A549 (cell line): ENCODE measurements at regions not wholly inside any gene's neighbourhood (a gene's known extent, or its start where the extent isn't known, plus 50 kb on each side); places are given as distances from the start of the nearest gene placed in this dataset.

Source experiments
- ATAC-seq, 2 experiments: fragments of 200-7000 bp in 1 of 2; fragments of >200 bp in 1 of 2; cut with Nextera tagmentation in 1 of 2; cut with Tn5 transposase in 1 of 2; 3 replicates each; pipeline versions ENCODE4 v1.8.0 to v1.9.1; 2018 to 2020; ENCODE audit warnings: mild to moderate bottlenecking in 1 of 2, moderate library complexity in 1 of 2
- CTCF ChIA-PET: fragments of 300-600 bp; sonication (Branson Sonifier 250); formaldehyde crosslinking; extraction: SDS; loops from one replicate; lab custom pipeline; 2021; ENCODE audit warnings: antibody characterized with exemption, inconsistent platforms; lab: Yijun Ruan, JAX
- POLR2A ChIA-PET: fragments of 350-600 bp; formaldehyde crosslinking; extraction: SDS; loops from one replicate; lab custom pipeline; 2021; ENCODE audit warnings: antibody characterized with exemption, inconsistent platforms; lab: Yijun Ruan, JAX
- DNase-seq, 2 experiments: peaks; one replicate each; pipeline versions ENCODE4 v3.0.0 to v3.0.0-alpha.2; 2011 to 2016; ENCODE audit warnings: low read depth in 1 of 2, low spot score in 1 of 2
- FAIRE-seq: peaks from 2 replicates; lab custom pipeline; 2011; peaks lifted over from hg19 to GRCh38; lab: Jason Lieb, UNC
- H3K27ac ChIP-seq, 2 experiments: fragments of >200 bp; sonication (Bioruptor Twin); formaldehyde crosslinking; 3 replicates each; pipeline ENCODE4 v1.5.1; 2016 to 2017
- H3K4me1 ChIP-seq: fragments of >200 bp; sonication (Bioruptor Twin); formaldehyde crosslinking; 3 replicates; pipeline ENCODE4 v1.6.1; 2016
- H3K4me2 ChIP-seq: fragments of >200 bp; sonication (Bioruptor Twin); formaldehyde crosslinking; 3 replicates; pipeline ENCODE4 v1.6.1; 2016
- H3K4me3 ChIP-seq: fragments of >200 bp; sonication (Bioruptor Twin); formaldehyde crosslinking; 3 replicates; pipeline ENCODE4 v1.5.1; 2016
- H3K9me3 ChIP-seq: fragments of >200 bp; sonication (Bioruptor Twin); formaldehyde crosslinking; 3 replicates; pipeline ENCODE4 v1.6.1; 2016
- CHD2 ChIP-seq: fragments of 150-350 bp; IDR thresholded peaks from 2 replicates; pipeline ENCODE4 v1.6.1; 2014; ENCODE audit warnings: low read length; ENCODE audit not compliant: partially characterized antibody
- ESRRA ChIP-seq: fragments of 150-350 bp; IDR thresholded peaks from 2 replicates; pipeline ENCODE4 v1.6.1; 2014; ENCODE audit warnings: mild to moderate bottlenecking, low read length, borderline replicate concordance
- FOXS1 ChIP-seq: fragments of 250-450 bp; sonication (Bioruptor Pico); IDR thresholded peaks from 2 replicates; pipeline ENCODE4 v1.5.0; 2020; ENCODE audit warnings: mild to moderate bottlenecking, moderate library complexity
- JUN ChIP-seq, 2 experiments: fragments of >200 bp; sonication (Bioruptor Twin); formaldehyde crosslinking; IDR thresholded peaks; 2 replicates in 1 of 2; 3 replicates in 1 of 2; pipeline ENCODE4 v1.6.1; 2016 to 2017
- KDM5A ChIP-seq: fragments of 200-600 bp; sonication (generic); IDR thresholded peaks from 2 replicates; pipeline ENCODE4 v1.6.1; 2016; ENCODE audit warnings: antibody characterized with exemption, mild to moderate bottlenecking
- MAFK ChIP-seq: fragments of 450-650 bp; IDR thresholded peaks from 2 replicates; pipeline ENCODE4 v1.6.1; 2014; ENCODE audit not compliant: partially characterized antibody
- MAZ ChIP-seq: fragments of 150-350 bp; IDR thresholded peaks from 2 replicates; pipeline ENCODE4 v1.6.1; 2014; ENCODE audit warnings: antibody characterized with exemption, low read depth, low read length, borderline replicate concordance
- MYC ChIP-seq: IDR thresholded peaks from 2 replicates; pipeline ENCODE4 v1.6.1; 2012; ENCODE audit warnings: mild to moderate bottlenecking, inconsistent platforms, low read length, improper control_type of control experiment, borderline replicate concordance
- NFE2L2 ChIP-seq: fragments of 150-350 bp; conservative IDR thresholded peaks from 2 replicates; pipeline ENCODE4 v1.6.1; 2014; ENCODE audit warnings: low read length
- POLR2A ChIP-seq: IDR thresholded peaks from 2 replicates; pipeline ENCODE4 v1.6.1; 2012; ENCODE audit warnings: mild to moderate bottlenecking, low read length
- POLR2AphosphoS2 ChIP-seq: conservative IDR thresholded peaks from 2 replicates; pipeline ENCODE4 v1.6.1; 2012; ENCODE audit warnings: low read length, improper control_type of control experiment, inconsistent platforms
- RCOR1 ChIP-seq: fragments of 150-350 bp; IDR thresholded peaks from 2 replicates; pipeline ENCODE4 v1.6.1; 2014; ENCODE audit warnings: antibody characterized with exemption, low read length, low read depth
- SREBF2 ChIP-seq: fragments of 450-650 bp; IDR thresholded peaks from 2 replicates; pipeline ENCODE4 v1.6.1; 2014; ENCODE audit warnings: mild to moderate bottlenecking, moderate library complexity
- WGBS: methylation state at CpG from one replicate; pipeline ENCODE4 v1.1.6; 2017; ENCODE audit errors: missing lambda C conversion rate; 5-methylcytosine and 5-hydroxymethylcytosine counted together
- TF ChIP-seq, protein P1 (sequence below): fragments of >200 bp; sonication (Bioruptor Twin); formaldehyde crosslinking; IDR thresholded peaks from 3 replicates; pipeline ENCODE4 v1.6.1; 2016
- TF ChIP-seq, protein P2 (sequence below): fragments of 250-450 bp; sonication (Bioruptor Pico); IDR thresholded peaks from 2 replicates; pipeline ENCODE4 v1.5.0; 2021; ENCODE audit warnings: mild to moderate bottlenecking, moderate library complexity, borderline replicate concordance
- TF ChIP-seq, protein P3 (sequence below): IDR thresholded peaks from 2 replicates; pipeline ENCODE4 v1.6.1; 2012; ENCODE audit warnings: low read depth, borderline replicate concordance

DNA sequence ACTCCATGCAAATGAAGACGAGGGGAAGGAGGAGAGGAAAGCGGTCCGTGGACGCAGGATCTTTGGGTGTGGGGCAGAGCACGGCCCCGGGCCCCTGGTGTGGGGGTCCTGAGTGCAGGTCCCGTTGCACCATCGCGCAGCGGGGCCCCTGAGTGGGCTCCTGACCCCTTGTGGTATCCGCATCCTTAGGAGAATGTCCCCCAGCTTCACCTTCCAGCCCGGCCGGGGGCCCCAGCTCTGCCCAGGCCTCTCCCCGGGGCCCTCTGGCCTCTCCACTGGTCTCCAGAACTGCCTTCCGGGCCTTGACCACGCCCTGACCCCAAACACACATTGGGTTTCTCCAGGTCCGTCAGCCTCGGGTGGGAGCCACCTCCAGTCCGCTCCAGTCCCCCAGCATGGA, 431.8 kb upstream of the SALL3 start:
- ChIA-PET CTCF (interaction anchor here (0.5 kb wide), 1 partner anchor 157 kb away, joined by 4 read pairs; no protein-coding TSS in a partner anchor), POLR2A (no interaction called here)
- TF ChIP-seq POLR2AphosphoS2 (no peak), NFE2L2 (no peak)
- TF ChIP-seq, protein P1, sequence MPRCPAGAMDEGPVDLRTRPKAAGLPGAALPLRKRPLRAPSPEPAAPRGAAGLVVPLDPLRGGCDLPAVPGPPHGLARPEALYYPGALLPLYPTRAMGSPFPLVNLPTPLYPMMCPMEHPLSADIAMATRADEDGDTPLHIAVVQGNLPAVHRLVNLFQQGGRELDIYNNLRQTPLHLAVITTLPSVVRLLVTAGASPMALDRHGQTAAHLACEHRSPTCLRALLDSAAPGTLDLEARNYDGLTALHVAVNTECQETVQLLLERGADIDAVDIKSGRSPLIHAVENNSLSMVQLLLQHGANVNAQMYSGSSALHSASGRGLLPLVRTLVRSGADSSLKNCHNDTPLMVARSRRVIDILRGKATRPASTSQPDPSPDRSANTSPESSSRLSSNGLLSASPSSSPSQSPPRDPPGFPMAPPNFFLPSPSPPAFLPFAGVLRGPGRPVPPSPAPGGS = no peak
- FAIRE-seq = no peak
- Histone ChIP-seq H3K9me3 (no peaks in the 10 kb centered on the region), H3K4me1 (no peaks in the 10 kb centered on the region), H3K27ac (no peak overlapping the region), H3K4me3 (no peak overlapping the region), H3K4me2 (no peak overlapping the region)
- DNase-seq = no peak
- WGBS = 31% methylated on average over 16 of the region's 19 CpGs
- ATAC-seq = no peak

DNA sequence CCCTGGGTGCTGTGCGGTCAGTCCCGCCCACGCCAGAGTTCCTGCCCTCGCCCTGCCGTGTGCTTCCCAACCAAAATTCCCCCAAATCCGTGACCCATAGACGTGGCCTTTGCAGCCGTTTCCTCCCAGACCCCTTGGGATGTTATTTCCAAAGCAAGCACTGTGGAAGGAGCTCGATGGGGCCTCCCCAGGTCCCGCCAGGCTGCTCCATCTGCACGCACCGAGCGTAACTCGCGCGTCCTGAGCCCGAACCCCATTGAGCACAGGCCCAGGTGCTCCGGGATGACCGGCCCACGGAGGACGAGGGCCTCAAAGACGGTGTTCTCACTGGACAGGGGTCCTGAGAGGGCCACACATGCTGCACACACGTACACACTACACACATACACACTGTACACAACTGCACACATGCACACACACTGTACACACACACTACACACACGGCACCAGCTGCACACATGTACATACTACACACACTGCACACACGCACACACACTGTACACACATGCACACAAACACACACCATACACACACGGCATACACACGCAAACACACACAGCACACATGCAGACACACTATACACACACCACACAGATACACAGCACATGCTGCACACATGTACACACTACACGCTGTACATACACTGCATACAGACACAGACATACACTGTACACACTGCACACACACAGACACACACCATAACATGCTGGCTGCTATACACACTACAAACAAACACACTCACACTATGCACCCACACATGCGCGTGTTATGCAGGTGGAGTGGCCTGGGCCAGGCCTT, 431.2 kb upstream of the SALL3 start:
- no peaks in the 10 kb centered on the region for H3K9me3 ChIP-seq
- CTCF ChIA-PET = interaction anchor here (0.5 kb wide), 1 partner anchor 157 kb away, joined by 4 read pairs; no protein-coding TSS in a partner anchor
- POLR2A ChIA-PET = no interaction called here
- TF ChIP-seq KDM5A (no peak), JUN (IDR thresholded peaks at IDR 0.05) (no peak), MAZ (no peak), SREBF2 (no peak), FOXS1 (CRISPR knock-in tag) (no peak), MAFK (no peak), POLR2A (no peak), ESRRA (no peak), NFE2L2 (no peak), CHD2 (no peak)
- TF ChIP-seq, protein P2, sequence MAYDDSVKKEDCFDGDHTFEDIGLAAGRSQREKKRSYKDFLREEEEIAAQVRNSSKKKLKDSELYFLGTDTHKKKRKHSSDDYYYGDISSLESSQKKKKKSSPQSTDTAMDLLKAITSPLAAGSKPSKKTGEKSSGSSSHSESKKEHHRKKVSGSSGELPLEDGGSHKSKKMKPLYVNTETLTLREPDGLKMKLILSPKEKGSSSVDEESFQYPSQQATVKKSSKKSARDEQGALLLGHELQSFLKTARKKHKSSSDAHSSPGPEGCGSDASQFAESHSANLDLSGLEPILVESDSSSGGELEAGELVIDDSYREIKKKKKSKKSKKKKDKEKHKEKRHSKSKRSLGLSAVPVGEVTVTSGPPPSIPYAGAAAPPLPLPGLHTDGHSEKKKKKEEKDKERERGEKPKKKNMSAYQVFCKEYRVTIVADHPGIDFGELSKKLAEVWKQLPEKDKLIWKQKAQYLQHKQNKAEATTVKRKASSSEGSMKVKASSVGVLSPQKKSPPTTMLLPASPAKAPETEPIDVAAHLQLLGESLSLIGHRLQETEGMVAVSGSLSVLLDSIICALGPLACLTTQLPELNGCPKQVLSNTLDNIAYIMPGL = no peak
- TF ChIP-seq, protein P1 = no peak
- TF ChIP-seq, protein P3, sequence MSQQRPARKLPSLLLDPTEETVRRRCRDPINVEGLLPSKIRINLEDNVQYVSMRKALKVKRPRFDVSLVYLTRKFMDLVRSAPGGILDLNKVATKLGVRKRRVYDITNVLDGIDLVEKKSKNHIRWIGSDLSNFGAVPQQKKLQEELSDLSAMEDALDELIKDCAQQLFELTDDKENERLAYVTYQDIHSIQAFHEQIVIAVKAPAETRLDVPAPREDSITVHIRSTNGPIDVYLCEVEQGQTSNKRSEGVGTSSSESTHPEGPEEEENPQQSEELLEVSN = no peak
- TF ChIP-seq, all 56 proteins: peak for 0
- 44% methylated on average over 15 of the region's 30 CpGs for WGBS
- no peak for FAIRE-seq
- ATAC-seq = no peak
- H3K4me2 ChIP-seq = no peak overlapping the region
- H3K4me3 ChIP-seq = no peak overlapping the region
- DNase-seq = no peak
- no peaks in the 10 kb centered on the region for H3K4me1 ChIP-seq
- no peak overlapping the region for H3K27ac ChIP-seq

DNA sequence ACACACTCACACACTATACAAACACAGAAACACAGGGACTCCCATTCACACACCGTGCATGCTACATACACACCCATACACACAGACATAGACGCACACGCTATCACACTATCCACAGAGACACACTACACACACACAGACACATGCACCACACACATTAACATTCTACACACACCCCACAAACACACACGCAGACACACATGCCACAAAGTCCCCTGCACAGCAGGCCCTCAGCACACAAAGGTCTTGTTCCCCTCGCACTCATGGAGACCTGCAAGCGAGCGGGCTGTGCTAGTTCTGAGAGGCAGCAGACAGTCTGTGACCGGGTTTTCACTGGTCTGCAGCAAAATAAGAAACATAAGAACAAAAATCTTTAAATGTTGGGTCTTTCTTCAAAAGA, 429.6 kb upstream of the SALL3 start:
- TF ChIP-seq RCOR1 (no peak), MYC (no peak)
- TF ChIP-seq, all 56 proteins: peak for 0
- FAIRE-seq = no peak
- Histone ChIP-seq H3K4me1 (no peaks in the 10 kb centered on the region), H3K4me3 (no peak overlapping the region), H3K9me3 (no peaks in the 10 kb centered on the region), H3K27ac (no peak overlapping the region), H3K4me2 (no peak overlapping the region)
- CTCF ChIA-PET = no interaction called here
- no peak for DNase-seq
- POLR2A ChIA-PET = no interaction called here
- 53% methylated on average over 8 of the region's 8 CpGs for WGBS
- no peak for ATAC-seq
